ENCODE measurements at regions not wholly inside any gene's neighbourhood (a gene's known extent, or its start where the extent isn't known, plus 50 kb on each side); places are given as distances from the start of the nearest gene placed in this dataset.

DNA sequence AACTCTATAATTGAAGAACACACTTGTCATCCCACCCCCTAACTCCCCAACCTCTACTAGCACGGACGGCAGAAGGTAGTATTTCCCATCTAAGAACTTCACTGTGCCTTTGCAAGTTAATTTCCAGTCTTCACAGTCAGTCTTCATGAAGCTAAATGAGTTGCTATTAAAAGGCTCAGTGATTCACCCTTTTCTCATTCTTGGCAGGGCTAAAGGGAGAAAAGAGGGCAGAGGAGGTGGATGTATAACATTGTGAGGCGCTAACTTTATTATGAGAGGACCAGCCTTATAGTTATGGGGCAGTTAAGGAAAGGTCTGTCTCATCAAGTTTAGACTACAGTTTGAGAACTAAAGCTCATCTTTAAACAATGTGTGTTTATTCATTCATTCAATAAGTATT lies 161.0 kb upstream of the S100G start:
- DNase-seq (ENCODE audit: low read depth, low spot score): no peak

DNA sequence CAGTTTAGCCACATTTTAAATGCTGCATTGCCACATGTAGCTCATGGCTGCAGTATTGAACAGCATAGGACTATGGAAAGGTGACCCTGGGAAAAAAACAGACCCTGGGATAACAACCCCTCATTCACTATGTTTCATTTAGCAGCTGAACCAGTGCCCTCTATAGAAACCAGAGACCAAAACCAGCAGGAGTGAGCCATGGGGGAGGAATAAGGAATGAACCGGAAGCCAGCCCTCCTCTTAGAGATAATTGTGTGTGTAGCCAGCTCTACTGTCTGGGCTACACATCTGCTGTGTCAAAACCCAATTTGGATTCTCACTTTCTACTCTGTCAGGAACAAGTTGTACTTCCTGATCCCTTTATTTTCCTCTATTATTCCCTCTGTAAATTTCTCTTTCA lies 158.5 kb upstream of the S100G start:
- no peak for DNase-seq (ENCODE audit: low read depth, low spot score)

GRCh38 chrX:16496175-16496574 lies 153.8 kb upstream of the S100G start:
- DNase-seq (ENCODE audit: low read depth, low spot score): no peak

- DNase-seq (ENCODE audit: low read depth, low spot score): no peak
Measured at GRCh38 chrX:16511796-16512776, 137.9 kb upstream of the S100G start.

DNA sequence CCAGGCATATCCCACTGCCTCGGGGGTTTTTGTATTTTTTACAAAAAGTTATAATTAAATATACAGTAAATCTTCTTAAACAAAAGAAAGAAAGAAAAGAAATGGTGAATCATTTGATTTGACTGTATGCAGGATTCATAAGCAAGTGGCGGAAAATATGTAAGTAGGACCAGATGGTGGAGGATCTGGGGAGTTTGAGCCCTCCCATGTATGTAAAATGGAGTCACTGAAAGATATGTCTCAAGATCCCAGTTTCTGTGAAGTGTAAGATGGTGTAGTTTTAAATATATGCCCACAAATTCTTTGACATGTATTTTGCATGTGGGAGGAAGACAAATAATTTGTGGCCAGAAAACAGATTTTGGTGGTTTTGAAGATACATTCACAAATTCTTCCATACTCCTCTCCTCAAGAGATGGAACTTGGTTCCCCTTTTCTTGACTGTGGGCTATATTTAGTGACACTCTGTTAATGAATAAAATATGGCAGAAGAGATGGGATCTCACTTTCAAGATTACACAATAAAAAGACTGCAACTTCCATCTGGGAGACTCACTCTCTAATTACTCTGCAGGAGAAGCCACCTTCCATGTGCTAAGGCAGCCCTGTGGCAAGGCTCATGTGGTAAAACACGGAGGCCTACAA lies 133.6 kb upstream of the S100G start:
- no peak for DNase-seq (ENCODE audit: low read depth, low spot score)

DNA sequence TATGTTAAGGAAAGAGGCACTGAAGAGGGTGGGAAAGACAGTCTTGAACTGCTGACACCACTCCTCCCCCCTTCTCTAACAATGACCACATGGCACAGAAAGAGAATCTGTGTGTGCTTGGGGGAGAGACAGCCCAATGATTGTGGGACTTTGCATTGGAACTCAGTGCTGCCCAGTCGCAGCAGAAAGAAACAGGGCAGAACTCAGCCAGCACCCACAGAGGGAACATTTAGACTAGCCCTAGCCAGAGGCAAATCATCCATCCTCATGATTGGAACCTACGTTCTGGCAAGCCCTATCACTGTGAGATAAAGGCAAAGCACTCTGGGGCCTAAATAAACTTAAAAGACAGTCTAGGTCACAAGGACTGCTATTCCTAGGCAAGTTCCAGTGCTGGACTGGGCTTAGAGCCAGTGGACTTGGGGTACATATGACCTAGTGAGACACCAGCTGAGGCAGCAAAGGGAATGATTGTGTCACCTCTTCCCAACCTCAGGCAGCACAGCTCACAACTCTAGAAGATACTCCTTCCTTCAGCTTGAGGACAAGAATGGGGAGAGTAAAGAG lies 132.8 kb upstream of the S100G start:
- no peak for DNase-seq (ENCODE audit: low read depth, low spot score)

GRCh38 chrX:16518131-16518530 lies 131.8 kb upstream of the S100G start:
- DNase-seq (ENCODE audit: low read depth, low spot score): no peak

GRCh38 chrX:16524316-16524715 lies 125.6 kb upstream of the S100G start:
- no peak for DNase-seq (ENCODE audit: low read depth, low spot score)

- DNase-seq (ENCODE audit: low read depth, low spot score): no peak
Measured at GRCh38 chrX:16526003-16526402, 124.0 kb upstream of the S100G start.

DNA sequence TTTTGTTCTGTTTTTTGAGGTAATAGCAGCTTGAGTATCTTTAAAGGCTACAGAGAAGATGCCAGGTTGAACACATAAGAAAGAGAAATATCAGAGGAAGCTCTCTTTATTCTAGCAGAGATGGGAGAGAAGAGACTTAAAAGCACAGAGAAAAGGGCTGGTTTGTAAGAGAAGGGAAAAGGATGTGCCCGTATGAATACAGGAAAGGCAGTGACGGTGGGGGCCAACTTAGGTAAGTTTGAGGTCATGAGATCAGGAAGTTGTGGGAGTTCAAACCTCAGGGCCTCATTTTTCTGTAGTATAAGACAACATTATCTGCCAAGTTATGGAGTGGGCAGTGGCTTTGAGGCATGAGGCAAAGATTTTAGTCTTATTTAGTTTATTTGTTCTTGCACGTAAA lies 121.3 kb upstream of the S100G start:
- DNase-seq (ENCODE audit: low read depth, low spot score): no peak
